ENCODE measurements at regions not wholly inside any gene's neighbourhood (a gene's known extent, or its start where the extent isn't known, plus 50 kb on each side); places are given as distances from the start of the nearest gene placed in this dataset.
"Not testable (repeated sequence)": the region's sequence is repeated elsewhere in the genome, so short reads cannot be mapped to it uniquely, and the experiment has no call there.

DNA sequence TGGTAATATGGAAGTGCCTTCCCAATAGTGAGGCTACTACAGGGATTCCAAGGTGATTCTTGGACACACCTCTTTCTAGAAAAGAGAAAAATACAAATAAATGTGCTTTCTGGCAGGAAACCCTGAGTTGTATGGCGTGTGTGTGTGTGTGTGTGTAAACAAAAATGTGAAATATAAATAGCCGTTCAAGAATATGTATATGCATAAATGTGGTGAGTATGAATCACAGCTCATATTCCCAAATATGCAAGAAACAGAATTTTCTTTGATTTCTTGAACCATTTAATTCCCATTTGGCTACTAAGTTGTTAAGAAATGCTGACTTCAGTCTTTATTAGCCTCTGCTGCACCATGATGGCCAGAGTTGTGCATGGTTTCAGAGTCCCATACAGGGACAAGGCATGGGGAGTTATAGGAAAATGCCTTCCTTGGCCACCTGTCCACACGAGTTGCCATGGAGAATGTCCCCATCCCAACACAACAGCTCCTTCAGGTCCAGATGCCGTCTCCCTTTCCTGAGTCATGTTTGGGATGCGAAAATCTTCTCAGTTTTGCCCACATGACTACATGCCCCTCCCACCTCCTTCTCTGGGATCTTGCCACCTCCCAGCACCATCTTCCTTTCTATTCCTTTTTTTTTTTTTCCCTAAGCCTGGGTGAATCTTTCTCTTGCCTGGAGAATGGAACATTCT lies 312.4 kb upstream of the ECI2 start:
- DNase-seq, result no peak

DNA sequence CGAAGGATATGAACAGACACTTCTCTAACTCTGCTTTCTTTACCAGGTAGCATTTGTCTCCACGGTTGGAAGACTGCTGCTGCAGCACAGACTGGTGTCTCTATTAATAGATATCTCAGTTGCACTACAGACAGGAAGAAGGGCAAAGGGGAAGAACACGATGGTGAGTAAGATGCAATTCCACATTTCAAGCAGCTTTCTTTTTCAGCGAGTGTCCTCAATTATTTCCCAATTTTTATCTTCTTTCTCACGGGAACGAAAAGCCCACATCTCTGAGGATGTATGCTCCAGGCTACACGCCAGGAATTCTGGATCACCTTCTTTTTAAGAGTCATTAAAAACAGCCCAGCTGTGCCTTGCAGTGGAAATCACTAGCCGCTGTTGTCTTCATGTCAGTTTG lies 311.6 kb upstream of the ECI2 start:
- no peak for DNase-seq

DNA sequence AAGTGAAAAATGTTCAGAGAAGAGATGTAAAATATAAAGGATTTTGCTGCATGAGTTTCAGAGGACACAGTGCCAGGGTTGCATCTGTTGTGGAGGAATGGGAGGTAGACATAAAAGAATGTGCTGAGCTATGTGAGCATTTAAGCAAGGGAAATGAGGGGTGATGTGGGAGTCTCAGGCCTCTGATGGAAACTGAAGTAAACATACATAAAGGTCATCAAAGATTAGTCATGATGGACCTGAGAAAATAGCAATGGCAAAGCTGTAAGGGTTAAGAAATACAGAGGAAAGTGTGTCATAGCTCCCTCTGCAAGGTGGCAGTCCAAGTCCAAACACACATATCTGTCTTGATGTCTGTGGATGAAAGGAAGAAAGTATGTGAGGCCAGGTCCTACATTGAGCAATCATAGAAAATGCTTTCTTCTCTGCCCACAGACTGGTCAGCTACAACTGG lies 306.6 kb upstream of the ECI2 start:
- no peak for DNase-seq

DNA sequence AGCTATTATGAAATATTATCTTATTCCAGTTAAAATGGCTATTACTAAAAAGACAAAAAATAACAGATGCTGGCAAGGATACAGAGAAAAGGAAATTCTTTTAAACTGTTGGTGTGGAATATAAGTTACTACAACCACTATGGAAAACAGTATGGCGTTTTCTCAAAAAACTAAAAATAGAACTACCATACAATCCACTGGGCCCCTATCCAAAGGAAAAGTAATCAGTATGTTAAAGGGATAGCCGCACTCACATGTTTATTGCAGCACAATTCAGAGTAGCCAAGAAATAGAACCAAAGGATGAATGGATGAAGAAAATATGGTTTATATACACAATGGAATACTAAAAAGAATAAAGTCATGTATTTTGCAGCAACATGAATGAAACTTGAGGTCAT lies 303.8 kb upstream of the ECI2 start:
- no peak for DNase-seq

DNA sequence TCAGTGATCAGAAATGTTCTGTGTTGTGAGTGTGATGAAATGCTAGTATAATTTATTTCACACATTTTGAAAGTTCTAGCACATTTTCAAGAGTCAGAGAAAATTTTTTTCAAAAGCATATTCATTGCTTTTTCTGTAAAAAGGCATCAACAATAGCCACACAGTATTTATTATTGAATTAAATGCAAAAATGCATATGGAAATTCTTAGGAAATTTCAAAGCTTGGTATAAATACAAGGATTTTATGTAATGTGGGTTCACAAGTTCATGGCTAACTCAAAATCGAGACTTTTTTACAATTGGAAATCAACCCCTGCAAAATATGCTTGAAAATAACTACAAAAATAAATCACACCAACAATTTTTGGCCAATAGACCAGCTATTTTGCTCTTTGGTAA lies 302.0 kb upstream of the ECI2 start:
- DNase-seq, result no peak

DNA sequence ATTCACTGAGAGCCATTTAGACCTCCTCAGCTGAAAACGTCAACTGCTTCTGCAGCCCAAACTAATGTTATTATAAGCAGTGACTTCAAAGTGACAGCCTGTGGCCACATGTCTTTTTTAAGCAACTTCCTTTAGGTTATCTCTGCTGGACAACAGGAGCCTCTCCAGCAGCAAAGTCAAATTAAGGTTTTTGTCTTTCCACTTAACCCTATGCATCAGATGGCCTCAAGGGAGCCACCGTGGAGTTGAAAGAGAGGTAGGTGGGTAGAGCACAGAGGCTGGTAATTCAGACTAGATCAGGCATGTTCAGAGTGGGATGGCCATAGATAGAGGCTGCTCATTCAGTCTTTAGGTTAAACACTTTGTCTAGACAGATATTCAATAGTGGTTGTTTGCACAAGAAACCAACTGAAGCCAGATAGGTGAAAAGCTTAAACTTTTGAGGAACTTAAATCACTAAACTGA lies 300.6 kb upstream of the ECI2 start:
- no peak for DNase-seq

DNA sequence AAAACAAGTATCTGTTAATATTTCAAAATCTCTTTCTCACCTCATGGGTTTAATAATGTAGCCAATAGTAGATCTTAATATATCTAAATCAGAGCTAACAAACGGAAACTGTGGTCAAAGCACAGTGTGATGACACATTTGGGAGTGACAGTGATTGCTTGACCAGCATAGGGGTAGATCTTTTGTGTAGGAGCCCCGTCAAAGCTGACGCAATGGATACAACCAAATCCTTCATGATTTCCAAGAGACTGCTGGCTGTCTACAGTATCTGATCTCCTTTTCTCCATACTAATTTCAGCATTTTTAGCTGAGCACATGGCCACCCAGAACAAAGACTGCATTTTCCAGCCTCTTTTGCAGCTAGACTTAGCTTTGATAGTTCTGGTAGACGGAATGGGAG lies 299.3 kb upstream of the ECI2 start:
- DNase-seq, result no peak

DNA sequence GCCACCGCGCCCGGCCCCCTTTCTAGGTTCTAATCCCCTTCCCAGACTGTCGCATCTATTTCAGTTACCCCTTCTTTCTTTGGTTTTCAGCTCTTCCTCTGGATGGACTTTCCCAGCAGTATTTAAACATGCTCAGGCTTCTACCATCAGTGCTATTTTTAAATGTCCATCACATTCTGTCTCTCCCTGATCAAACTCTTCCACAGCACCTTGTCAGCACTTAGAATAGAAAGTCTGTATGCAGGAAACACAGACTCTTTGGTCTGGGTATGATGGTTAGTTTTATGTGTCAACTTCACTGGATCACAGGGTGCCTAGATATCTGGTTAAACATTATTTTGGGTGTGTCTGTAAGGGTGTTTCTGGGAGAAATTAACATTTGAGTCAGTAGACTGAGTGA lies 297.8 kb upstream of the ECI2 start:
- DNase-seq, result no peak

DNA sequence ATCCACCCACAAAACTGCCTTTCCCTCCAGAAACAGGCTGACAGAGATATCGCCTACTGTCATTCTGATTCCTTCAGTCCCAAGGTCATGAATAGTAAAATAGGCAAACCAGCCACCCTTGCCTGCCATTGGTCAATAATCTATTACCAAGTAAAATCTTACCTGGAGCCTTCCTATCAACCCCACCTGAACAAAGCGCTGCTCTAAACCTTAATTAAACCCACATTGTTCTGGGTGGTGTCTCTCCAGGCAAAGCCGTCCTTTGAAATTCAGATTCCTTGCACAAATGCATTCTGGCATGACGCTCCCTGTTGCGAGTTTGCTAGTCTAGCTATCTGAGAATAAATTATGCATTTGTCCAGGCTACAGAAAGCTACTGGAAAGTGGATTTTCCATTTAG lies 291.6 kb upstream of the ECI2 start:
- no peak for DNase-seq

DNA sequence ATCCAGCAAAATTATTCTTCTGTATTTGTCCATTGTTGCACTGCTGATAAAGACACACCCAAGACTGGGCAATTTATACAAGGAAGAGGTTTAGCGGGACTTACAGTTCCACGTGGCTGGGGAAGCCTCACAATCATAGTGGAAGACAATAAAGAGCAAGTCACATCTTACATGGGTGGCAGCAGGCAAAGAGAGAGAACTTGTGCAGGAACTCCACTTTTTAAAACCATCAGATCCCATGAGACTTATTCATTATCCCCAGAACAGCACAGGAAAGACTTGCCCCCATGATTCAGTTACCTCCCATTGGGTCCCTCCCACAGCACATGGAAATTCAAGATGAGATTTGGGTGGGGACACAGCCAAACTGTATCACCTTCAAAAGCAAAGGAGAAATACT lies 286.5 kb upstream of the ECI2 start:
- no peak for DNase-seq

DNA sequence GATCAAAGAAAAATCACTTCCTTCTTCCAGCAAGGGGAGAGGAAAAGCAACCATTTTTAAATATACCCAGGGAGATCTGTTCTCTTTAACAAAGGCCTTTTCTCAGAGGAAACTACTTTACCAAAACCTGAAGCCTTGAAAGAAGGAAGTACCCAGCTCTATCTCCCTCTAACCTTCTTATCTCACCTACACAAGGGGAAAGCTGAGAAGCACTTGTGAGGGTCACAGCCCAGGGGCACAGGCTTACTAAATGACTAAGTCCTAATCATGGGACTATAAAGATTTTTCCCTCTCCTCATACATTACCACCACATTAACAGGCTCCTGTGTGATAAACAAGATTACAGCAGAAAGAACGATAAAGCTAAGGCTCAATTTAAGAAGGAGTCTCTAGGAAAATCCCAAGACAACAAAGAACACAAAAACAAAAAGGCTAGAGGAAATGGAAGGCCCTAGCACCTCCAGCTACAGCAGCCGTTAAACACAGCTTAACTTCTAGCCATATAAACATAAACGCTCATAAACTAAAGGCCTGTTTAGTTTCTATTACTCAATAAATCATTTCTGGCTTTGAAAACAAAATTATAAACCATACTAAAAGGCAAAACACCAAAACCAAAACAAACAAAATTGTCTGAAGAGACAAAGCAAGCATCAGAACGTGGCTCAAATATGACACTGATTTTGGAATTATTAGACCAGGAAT lies 284.9 kb upstream of the ECI2 start:
- no peak for DNase-seq

DNA sequence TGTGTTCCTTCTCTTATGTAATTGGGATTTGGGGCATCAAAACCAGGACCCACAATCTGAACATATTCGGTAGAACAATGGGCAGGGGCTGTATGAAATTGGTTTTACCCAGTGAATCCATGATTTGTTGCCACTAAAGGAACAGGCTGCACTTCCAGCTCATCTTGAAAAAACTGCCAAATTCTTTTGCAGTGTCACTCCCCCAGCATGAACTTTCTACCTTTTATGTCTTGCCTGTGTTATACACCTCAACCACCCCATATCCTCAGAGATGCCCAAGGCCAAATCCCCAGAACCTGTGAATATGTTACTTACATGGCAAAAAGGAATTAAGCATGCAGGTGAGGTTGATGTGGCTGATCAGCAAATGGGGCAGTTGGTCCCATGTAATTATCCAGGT lies 280.2 kb upstream of the ECI2 start:
- DNase-seq, result no peak

DNA sequence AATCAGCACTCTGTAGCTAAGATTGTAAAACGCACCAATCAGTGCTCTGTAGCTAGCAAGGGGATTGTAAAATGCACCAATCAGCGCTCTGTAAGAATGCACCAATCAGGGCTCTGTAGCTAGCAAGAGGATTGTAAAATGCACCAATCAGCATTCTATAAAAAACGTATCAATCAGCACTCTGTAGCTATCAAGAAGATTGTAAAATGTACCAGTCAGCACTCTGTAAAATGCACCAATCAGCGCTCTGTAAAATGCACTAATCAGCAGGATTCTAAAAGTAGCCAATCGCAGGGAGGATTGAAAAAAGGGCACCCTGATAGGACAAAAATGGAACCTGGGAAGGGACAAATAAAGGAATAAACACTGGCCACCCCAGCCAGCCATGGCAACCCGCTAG lies 278.7 kb upstream of the ECI2 start:
- DNase-seq, result not testable (repeated sequence)

DNA sequence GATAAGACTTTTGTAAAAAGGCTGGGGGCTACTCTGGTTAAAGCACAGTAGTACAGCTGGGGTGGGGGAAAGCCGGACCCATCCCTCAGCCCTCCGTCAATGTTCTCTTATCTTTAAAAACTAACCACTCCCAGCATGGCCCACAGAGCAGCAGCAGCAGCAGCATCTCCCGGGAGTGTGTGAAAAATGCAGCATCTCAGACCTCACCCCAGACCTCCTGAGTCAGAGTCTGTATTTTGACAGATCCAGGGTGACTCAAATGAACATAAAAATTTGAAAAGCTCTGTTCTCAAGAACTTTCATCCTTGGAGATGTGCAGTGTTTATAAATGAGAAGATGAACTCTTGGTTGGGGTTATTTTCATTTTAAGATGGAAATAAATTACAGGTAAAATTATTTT lies 277.7 kb upstream of the ECI2 start:
- DNase-seq, result no peak

DNA sequence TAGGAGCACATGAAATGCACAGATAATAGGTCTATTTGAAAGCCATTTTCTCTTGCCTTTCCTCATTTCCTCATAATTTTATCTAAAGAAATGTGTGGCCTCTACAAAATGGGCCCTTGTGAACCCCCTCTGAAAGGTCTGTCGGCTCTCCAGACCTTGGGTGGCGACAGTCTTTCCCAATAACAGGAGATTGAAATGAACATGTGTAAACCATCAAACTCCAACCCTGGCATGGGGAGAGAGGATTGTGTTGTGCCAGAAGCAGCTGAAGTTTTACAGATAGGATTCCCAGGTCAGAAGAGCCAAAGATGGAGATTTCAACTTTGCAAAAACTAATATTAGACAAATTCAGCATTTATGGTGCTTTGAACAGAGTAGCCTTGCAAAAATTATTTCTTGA lies 277.1 kb upstream of the ECI2 start:
- no peak for DNase-seq

DNA sequence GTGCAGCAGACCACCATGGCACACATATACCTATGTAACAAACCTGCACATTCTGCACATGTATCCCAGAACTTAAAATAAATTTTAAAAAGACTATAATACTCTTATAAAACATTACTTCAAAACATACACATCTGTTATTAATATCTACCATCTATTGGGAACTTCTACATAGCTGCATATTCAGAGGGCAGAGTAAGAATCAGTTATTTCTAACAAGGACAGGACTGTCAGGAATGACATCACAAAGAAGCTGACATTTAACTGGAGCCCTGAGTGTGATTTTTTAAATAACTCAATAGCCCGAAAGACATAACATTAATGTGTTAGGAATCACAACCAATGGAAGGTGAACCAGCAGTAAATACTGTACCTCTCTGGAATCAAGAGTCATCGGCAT lies 276.7 kb upstream of the ECI2 start:
- no peak for DNase-seq

DNA sequence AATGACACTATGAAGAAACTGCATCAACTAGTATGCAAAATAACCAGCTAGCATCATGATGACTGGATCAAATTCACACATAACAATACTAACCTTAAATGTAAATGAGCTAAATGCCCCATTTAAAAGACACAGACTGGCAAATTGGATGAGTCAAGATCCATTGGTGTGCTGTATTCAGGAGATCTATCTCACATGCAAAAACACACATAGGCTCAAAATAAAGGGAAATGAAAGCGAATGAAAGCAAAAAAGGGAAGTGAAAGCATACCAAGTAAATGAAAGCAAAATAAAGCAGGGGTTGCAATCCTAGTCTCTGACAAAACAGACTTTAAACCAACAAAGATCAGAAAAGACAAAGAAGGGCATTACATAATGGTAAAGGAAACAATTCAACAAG lies 272.3 kb upstream of the ECI2 start:
- not testable (repeated sequence) for DNase-seq

DNA sequence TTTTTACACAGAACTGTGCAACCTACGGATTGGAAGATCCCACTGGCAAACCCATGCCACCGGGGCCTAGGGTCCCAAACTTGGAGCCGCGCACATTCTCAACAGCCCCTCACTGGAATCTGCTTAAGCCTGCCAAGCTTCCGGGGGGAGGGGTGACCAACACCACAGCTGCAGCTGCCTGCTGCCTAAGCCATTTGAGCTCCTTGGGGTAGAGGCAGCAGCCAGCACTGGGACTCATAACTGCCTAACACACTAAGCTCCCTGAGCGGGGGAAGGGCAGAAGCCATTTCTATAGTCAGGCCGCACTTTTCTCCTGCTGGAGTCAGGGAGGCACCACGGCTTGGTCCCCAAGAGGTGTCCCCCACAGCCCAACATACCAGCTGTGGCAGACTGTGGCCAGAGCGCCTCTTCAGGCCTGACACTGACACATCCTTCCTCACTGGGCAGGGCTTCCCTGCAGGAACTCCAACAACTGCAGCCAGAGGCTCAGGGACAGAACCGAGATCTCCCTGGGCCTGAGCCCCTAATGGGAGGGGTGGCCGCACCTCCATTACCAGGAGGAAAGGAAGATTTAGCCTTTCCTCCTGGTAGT lies 270.3 kb upstream of the ECI2 start:
- DNase-seq, result no peak

DNA sequence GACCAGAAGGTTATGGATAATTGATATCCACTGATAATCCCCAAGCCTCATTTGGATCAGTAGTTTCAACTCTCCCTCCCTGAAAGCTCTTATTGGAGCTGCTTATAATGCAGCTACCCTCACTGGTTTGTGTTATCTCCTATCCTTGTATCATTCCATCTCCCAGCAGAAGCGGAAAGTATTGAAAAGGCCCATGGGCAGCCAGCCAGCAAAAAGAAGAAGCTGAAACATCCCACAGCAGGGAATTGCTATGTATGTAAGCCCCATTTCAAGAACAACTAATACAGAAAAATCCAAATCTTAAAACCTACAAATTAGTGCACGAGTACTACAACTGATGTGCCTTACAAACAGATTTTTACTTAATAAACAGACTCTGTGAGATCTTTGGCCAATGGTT lies 269.0 kb upstream of the ECI2 start:
- DNase-seq, result no peak

DNA sequence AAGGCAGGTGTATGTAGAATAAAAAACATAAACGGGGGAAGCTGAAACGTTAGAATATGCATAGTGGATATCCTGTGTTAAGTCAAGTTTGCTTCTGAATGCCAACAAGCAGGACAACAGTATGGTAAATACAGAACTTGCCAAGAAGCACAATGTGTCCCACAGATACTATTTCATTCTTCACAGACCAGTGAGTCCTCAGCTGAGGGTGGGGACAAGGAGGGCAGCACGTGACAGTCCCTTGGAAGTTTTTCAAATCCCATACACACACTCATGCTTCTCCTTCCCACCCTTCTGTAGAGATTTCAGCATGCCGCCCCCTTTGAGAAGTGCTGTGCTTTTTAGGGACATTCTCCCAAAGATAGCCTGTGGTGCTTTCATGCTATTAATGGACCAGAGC lies 268.5 kb upstream of the ECI2 start:
- DNase-seq, result no peak

DNA sequence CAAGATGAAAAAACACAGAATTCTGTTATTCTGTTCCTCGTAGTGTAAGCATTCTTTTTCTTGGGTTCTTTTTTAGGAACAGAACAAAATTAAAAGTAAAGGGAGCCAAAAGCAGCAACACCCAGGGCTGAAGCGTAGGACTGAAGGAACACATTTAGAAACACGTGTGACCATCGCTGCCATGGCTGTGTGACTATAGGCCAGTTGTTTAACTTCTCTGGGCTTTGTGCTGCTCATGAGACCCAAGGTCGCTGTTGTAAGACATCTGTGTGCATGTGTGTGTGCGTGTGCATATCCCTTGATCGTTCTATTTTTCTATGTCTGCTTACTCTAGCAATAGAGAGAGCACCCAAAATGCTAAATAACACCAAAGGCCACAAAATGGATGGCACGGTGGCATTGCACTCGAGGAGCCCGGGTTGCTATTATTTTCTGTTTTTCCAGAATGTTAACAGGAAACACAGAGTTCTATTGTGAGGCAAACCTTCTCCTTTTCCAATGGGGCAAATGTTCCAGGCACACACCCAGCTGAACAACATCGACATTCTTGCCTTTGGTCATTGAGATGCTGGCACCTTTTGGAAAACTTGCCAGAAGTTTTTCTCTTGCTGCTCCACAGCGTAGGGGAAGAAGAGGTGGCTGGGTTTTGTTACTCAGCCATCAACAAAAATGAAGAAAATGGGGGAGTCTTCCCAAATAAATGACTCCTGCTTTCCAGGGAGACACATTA lies 267.8 kb upstream of the ECI2 start:
- no peak for DNase-seq

DNA sequence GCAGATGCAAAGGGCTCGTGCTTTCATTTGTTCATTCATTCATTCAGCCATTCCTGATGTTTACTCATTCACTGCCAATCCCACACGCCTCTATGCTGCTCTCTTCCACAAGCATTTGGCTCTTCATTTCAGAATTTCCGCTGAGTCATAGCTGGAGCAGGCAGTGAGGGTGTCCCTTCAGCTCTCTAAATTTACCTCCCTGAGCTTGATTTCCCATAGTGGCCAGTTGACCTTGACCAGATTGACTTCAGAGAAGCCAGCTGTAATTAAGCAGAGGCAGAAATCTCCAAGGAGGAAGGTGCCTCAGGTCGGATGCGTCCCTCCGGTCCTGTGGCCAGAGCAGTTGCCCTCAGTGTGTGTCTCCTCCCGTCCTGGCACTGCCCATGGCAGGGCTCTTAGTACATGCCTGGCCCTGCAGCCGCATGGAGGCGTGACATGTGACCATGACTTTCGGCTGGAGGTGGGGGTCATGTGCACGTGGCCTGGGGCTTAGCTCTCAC lies 267.2 kb upstream of the ECI2 start:
- DNase-seq, result no peak
